Suppressor macrophage treated with lipopolysaccharide for 4 hours (primary cell): ENCODE measurements at regions not wholly inside any gene's neighbourhood (a gene's known extent, or its start where the extent isn't known, plus 50 kb on each side); places are given as distances from the start of the nearest gene placed in this dataset.
A peak's percentile ranks its signal among the peaks of the same experiment; 100 is the strongest.
"Not testable (repeated sequence)": the region's sequence is repeated elsewhere in the genome, so short reads cannot be mapped to it uniquely, and the experiment has no call there.

Experiments used
- DNase-seq: peaks from one replicate; pipeline ENCODE4 v3.0.0-alpha.2; 2020

GRCh38 chr3:75325716-75326115 is 338.4 kb upstream of the FRG2C start:
- no peak for DNase-seq

- no peak for DNase-seq
These were observed 336.7 kb upstream of the FRG2C start for GRCh38 chr3:75327453-75327852.

- no peak for DNase-seq
These were observed 334.5 kb upstream of the FRG2C start for GRCh38 chr3:75329476-75330097.

GRCh38 chr3:75330446-75330845 is 333.7 kb upstream of the FRG2C start:
- not testable (repeated sequence) for DNase-seq

- not testable (repeated sequence) for DNase-seq
These were observed 332.0 kb upstream of the FRG2C start for GRCh38 chr3:75332090-75332489.

- DNase-seq: no peak
These were observed 331.3 kb upstream of the FRG2C start for GRCh38 chr3:75332794-75333193.

- no peak for DNase-seq
These were observed 329.8 kb upstream of the FRG2C start for GRCh38 chr3:75334299-75334698.

- no peak for DNase-seq
These were observed 326.8 kb upstream of the FRG2C start for GRCh38 chr3:75337226-75337900.

GRCh38 chr3:75338342-75338741 is 325.8 kb upstream of the FRG2C start:
- no peak for DNase-seq

GRCh38 chr3:75341324-75342067 is 322.6 kb upstream of the FRG2C start:
- DNase-seq: no peak

GRCh38 chr3:75342425-75342824 is 321.7 kb upstream of the FRG2C start:
- DNase-seq: peak; percentile 69

- DNase-seq: not testable (repeated sequence)
These were observed 313.6 kb upstream of the FRG2C start for GRCh38 chr3:75350536-75350935.

- not testable (repeated sequence) for DNase-seq
These were observed 301.9 kb upstream of the FRG2C start for GRCh38 chr3:75362086-75362784.

- not testable (repeated sequence) for DNase-seq
These were observed 291.2 kb upstream of the FRG2C start for GRCh38 chr3:75372964-75373363.

GRCh38 chr3:75379840-75380239 is 284.3 kb upstream of the FRG2C start:
- DNase-seq: not testable (repeated sequence)

GRCh38 chr3:75380276-75380771 is 283.8 kb upstream of the FRG2C start:
- no peak for DNase-seq

GRCh38 chr3:75384016-75384415 is 280.1 kb upstream of the FRG2C start:
- not testable (repeated sequence) for DNase-seq

GRCh38 chr3:75388486-75389124 is 275.5 kb upstream of the FRG2C start:
- not testable (repeated sequence) for DNase-seq

GRCh38 chr3:75393288-75393694 is 270.8 kb upstream of the FRG2C start:
- not testable (repeated sequence) for DNase-seq

- not testable (repeated sequence) for DNase-seq
These were observed 270.0 kb upstream of the FRG2C start for GRCh38 chr3:75394102-75394501.

- DNase-seq: not testable (repeated sequence)
These were observed 269.4 kb upstream of the FRG2C start for GRCh38 chr3:75394562-75395360.
